ENCODE measurements at regions not wholly inside any gene's neighbourhood (a gene's known extent, or its start where the extent isn't known, plus 50 kb on each side); places are given as distances from the start of the nearest gene placed in this dataset.

DNA sequence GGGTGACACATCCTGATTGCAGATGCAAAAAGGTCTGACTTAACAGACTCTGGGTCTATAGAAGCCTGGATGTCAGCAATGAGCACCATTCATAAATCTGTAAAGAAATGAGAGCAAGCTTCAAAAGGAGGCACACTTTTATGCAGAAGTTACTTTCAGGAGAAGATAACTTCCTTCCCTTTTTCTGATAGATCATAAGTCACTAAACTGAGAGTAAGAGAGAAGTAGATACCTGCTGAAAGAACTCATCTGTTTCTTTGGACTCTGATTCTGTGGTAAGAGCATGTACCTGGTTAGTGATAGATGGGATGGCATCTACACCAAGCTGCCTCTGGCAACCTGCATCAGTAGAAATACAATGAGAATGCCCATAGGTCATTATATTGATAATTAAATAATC lies 525.6 kb downstream of the CETN3 start:
- H3K9me2 ChIP-seq (replicated peaks; ENCODE audit: insufficient read depth, low read length) = no peaks in the 10 kb centered on the region
- H3K4me2 ChIP-seq (ENCODE audit: low read depth, low read length, poor library complexity, severe bottlenecking) = no peak overlapping the region
- no peaks in the 10 kb centered on the region for H3K9me3 ChIP-seq (ENCODE audit: insufficient read depth, low read length)
- H3K27me3 ChIP-seq (ENCODE audit: low read length) = no peaks in the 10 kb centered on the region
- no peaks in the 10 kb centered on the region for H3F3A ChIP-seq (ENCODE audit: insufficient read depth)
- no peak for TF ChIP-seq EZH2phosphoT487 (conservative IDR thresholded peaks at IDR 0.05; ENCODE audit: low read length)
- TF ChIP-seq, protein P1, sequence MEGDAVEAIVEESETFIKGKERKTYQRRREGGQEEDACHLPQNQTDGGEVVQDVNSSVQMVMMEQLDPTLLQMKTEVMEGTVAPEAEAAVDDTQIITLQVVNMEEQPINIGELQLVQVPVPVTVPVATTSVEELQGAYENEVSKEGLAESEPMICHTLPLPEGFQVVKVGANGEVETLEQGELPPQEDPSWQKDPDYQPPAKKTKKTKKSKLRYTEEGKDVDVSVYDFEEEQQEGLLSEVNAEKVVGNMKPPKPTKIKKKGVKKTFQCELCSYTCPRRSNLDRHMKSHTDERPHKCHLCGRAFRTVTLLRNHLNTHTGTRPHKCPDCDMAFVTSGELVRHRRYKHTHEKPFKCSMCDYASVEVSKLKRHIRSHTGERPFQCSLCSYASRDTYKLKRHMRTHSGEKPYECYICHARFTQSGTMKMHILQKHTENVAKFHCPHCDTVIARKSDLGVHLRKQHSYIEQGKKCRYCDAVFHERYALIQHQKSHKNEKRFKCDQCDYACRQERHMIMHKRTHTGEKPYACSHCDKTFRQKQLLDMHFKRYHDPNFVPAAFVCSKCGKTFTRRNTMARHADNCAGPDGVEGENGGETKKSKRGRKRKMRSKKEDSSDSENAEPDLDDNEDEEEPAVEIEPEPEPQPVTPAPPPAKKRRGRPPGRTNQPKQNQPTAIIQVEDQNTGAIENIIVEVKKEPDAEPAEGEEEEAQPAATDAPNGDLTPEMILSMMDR (IDR thresholded peaks at IDR 0.05; ENCODE audit: insufficient read depth, low read length, poor library complexity, severe bottlenecking) = no peak
- H2AFZ ChIP-seq (ENCODE audit: low read depth, low read length, severe bottlenecking) = no peak overlapping the region
- no peak overlapping the region for H3K4me3 ChIP-seq (ENCODE audit: insufficient read depth, low read length, poor library complexity, severe bottlenecking)
- no peaks in the 10 kb centered on the region for H3K36me3 ChIP-seq (ENCODE audit: low read length)
- H3K27ac ChIP-seq (ENCODE audit: low read depth, low read length) = no peak overlapping the region
- H3K79me2 ChIP-seq (ENCODE audit: insufficient read depth, low read length) = no peaks in the 10 kb centered on the region
- H3K9ac ChIP-seq (ENCODE audit: low read length) = no peak overlapping the region
- no peaks in the 10 kb centered on the region for H4K20me1 ChIP-seq (ENCODE audit: low read depth, low read length)

DNA sequence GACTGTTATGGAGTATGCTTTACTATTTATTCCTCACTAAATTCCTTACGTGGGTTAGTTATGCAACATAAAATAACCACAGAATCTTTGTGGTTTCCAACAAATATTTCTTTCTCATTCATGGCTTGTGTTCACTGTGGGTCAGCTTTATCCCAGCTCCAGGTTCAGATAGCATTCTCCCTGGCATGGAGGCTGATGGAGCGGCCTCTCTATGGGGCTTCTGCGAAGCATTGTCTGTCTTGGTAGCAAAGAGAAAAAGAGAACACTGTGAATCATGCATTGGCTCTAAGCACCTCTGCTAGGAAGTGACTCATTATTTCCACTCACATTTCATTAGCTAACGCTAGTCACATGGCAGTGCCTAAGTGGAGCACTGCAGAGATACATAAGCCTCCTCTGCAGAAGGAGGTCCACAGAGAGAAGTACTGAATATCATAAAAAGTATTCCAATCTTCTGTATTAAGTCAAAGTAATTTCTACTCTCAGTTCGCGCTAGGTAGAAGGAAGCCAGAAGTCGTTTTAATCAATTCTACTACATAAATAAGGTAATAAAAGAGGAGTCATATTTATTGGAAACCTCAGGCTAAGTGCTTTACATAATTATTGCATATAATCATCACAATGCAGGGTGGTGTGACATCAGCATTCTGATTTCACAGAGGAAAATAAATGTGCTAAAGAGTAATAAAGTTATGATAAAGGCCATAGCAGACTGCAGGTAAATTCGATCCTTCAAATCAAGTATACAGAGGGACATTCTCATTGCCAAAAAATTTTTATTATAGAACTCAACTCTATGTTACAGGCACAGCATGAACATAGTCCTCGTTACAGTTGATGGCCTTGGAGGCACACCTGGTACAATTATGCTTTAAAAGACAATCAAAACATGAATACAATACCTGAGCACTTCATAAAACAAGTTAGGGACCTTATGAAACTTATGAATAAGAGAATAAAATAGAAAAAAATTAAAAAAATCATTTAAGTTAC lies 531.1 kb downstream of the CETN3 start:
- Histone ChIP-seq H3K9me2 (replicated peaks; ENCODE audit: insufficient read depth, low read length) (no peaks in the 10 kb centered on the region), H2AFZ (ENCODE audit: low read depth, low read length, severe bottlenecking) (no peak overlapping the region), H3K9ac (ENCODE audit: low read length) (no peak overlapping the region), H3K9me3 (ENCODE audit: insufficient read depth, low read length) (no peaks in the 10 kb centered on the region), H3K79me2 (ENCODE audit: insufficient read depth, low read length) (no peaks in the 10 kb centered on the region), H3K4me3 (ENCODE audit: insufficient read depth, low read length, poor library complexity, severe bottlenecking) (no peak overlapping the region), H3F3A (ENCODE audit: insufficient read depth) (no peaks in the 10 kb centered on the region), H3K36me3 (ENCODE audit: low read length) (no peaks in the 10 kb centered on the region), H3K27me3 (ENCODE audit: low read length) (no peaks in the 10 kb centered on the region), H3K4me2 (ENCODE audit: low read depth, low read length, poor library complexity, severe bottlenecking) (no peak overlapping the region), H3K27ac (ENCODE audit: low read depth, low read length) (no peak overlapping the region), H4K20me1 (ENCODE audit: low read depth, low read length) (no peaks in the 10 kb centered on the region)
- no peak for TF ChIP-seq EZH2phosphoT487 (conservative IDR thresholded peaks at IDR 0.05; ENCODE audit: low read length)
- TF ChIP-seq, protein P1 (IDR thresholded peaks at IDR 0.05; ENCODE audit: insufficient read depth, low read length, poor library complexity, severe bottlenecking) = no peak

DNA sequence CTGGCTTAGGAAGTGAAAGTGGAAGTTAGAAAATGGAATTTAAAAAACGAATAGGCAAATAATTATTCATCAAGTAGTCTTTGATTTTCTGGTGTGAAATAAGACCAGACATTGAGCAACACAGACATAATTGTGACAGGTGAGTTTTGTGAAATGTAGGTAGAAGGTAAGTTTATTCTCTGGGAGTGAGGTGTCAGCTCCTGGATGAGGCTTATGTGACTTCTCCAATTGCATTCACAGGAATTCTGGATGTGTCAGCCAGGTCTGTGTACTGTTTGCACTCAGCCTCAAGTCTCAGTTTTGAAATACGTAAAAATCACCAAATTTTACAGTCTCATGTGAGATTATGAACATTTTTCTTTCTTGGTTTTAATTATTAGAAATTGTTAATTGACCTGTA lies 537.6 kb downstream of the CETN3 start:
- TF ChIP-seq, protein P1 (IDR thresholded peaks at IDR 0.05; ENCODE audit: insufficient read depth, low read length, poor library complexity, severe bottlenecking) = no peak
- TF ChIP-seq EZH2phosphoT487 (conservative IDR thresholded peaks at IDR 0.05; ENCODE audit: low read length) = no peak
- no peak overlapping the region for H3K4me3 ChIP-seq (ENCODE audit: insufficient read depth, low read length, poor library complexity, severe bottlenecking)
- no peaks in the 10 kb centered on the region for H4K20me1 ChIP-seq (ENCODE audit: low read depth, low read length)
- no peak overlapping the region for H3K27ac ChIP-seq (ENCODE audit: low read depth, low read length)
- H2AFZ ChIP-seq (ENCODE audit: low read depth, low read length, severe bottlenecking) = no peak overlapping the region
- H3K9ac ChIP-seq (ENCODE audit: low read length) = no peak overlapping the region
- H3K79me2 ChIP-seq (ENCODE audit: insufficient read depth, low read length) = no peaks in the 10 kb centered on the region
- no peaks in the 10 kb centered on the region for H3K9me3 ChIP-seq (ENCODE audit: insufficient read depth, low read length)
- H3K9me2 ChIP-seq (replicated peaks; ENCODE audit: insufficient read depth, low read length) = no peaks in the 10 kb centered on the region
- H3K27me3 ChIP-seq (ENCODE audit: low read length) = no peaks in the 10 kb centered on the region
- H3K36me3 ChIP-seq (ENCODE audit: low read length) = no peaks in the 10 kb centered on the region
- H3F3A ChIP-seq (ENCODE audit: insufficient read depth) = no peaks in the 10 kb centered on the region
- no peak overlapping the region for H3K4me2 ChIP-seq (ENCODE audit: low read depth, low read length, poor library complexity, severe bottlenecking)

Data from SU-DHL-6 (cell line).